SK-N-MC (cell line): ENCODE measurements at regions not wholly inside any gene's neighbourhood (a gene's known extent, or its start where the extent isn't known, plus 50 kb on each side); places are given as distances from the start of the nearest gene placed in this dataset.

Experiments
- DNase-seq: peaks from one replicate; pipeline ENCODE4 v3.0.0-alpha.2; 2011; ENCODE audit warnings: low read depth, low spot score
- H3K27ac ChIP-seq: fragments of 200-600 bp; sonication (generic); 2 replicates; pipeline ENCODE4 v1.5.1; 2016; ENCODE audit warnings: mixed run types
- H3K36me3 ChIP-seq: fragments of 200-600 bp; sonication (generic); 2 replicates; pipeline ENCODE4 v1.6.1; 2017; ENCODE audit warnings: antibody characterized with exemption, low read length, mixed read lengths; ENCODE audit not compliant: insufficient read depth
- H3K4me3 ChIP-seq: fragments of 200-600 bp; sonication (generic); 2 replicates; pipeline ENCODE4 v1.5.1; 2016
- H3K9ac ChIP-seq: fragments of 200-600 bp; sonication (generic); 2 replicates; pipeline ENCODE4 v1.8.0; 2017; ENCODE audit warnings: mixed run types, mixed read lengths; ENCODE audit not compliant: insufficient read length
- H3K9me3 ChIP-seq: fragments of 200-600 bp; sonication (generic); 2 replicates; pipeline ENCODE4 v1.6.1; 2017; ENCODE audit warnings: low read depth, mild to moderate bottlenecking, antibody characterized with exemption, low read length, moderate library complexity, mixed read lengths
- EZH2 ChIP-seq: fragments of 200-600 bp; sonication (generic); IDR thresholded peaks from one replicate; pipeline ENCODE4 v1.6.1; 2017; ENCODE audit warnings: antibody characterized with exemption
- FOXP2 ChIP-seq: optimal IDR thresholded peaks from 2 replicates; pipeline ENCODE3; 2011; ENCODE audit warnings: mild to moderate bottlenecking, moderate library complexity; ENCODE audit not compliant: insufficient read depth; ENCODE audit errors: extremely low read length, control extremely low read depth
- POLR2AphosphoS5 ChIP-seq: IDR thresholded peaks from 2 replicates; pipeline ENCODE4 v1.6.1; 2012; ENCODE audit warnings: mild to moderate bottlenecking, low read depth, low read length, borderline replicate concordance

DNA sequence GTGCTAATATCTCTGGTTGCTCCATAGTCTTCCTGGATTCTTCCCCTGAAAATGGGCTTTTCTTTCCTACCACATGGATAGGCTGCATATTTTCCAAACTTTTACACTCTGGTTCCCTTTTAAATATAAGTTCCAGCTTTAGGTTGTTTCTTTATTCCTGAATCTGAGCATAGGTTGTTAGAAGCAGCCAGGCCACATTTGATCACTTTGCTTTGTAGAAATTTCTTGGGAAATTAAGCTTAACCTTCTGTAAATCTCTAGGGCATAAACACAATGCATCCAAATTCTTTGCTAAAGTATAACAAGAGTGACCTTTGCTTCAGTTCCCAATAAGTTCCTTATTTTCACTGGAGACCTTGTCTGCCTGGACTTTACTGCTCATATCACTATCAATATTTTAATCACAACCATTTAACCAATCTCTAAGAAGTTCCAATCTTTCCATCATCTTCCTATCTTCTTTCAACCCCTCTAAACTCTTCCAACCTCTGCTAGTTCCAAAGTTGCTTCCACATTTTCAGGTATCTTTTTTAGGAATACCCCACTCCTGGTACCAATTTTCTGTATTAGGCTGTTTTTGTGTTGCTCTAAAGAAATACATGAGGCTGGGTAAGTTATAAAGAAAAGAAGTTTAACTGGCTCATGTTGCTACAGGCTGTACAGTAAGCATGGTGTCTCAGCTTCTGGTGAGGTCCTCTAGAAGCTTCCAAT, 389.6 kb upstream of the HS6ST1 start:
- no peaks in the 10 kb centered on the region for H3K36me3 ChIP-seq
- no peak overlapping the region for H3K27ac ChIP-seq
- no peak overlapping the region for H3K4me3 ChIP-seq
- DNase-seq = no peak
- H3K9me3 ChIP-seq = no peaks in the 10 kb centered on the region
- no peak for TF ChIP-seq POLR2AphosphoS5
- no peak for TF ChIP-seq EZH2
- TF ChIP-seq FOXP2 = no peak
- H3K9ac ChIP-seq = no peak overlapping the region

DNA sequence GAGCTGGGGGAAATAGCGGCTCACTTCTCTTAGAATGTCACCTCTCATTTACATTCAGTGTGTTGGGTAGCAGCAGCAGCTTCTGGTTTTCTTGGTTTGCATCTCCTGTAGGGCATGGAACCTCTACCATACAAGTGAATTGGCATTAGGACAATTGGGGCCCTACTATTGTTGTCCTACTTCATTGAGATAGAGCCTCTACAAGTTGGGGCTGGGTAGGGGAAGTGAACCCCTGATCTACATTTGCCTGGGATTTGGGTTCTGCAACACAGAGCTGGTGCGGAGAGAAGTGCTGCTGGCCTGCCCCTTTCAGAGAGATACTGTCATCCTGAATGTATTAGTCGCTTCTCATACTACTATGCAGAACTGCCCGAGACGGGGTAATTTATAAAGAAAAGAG, 391.6 kb upstream of the HS6ST1 start:
- Histone ChIP-seq H3K36me3 (no peaks in the 10 kb centered on the region), H3K9ac (no peak overlapping the region), H3K4me3 (no peak overlapping the region), H3K27ac (no peak overlapping the region), H3K9me3 (no peaks in the 10 kb centered on the region)
- no peak for DNase-seq
- TF ChIP-seq POLR2AphosphoS5 (no peak), EZH2 (no peak), FOXP2 (no peak)

DNA sequence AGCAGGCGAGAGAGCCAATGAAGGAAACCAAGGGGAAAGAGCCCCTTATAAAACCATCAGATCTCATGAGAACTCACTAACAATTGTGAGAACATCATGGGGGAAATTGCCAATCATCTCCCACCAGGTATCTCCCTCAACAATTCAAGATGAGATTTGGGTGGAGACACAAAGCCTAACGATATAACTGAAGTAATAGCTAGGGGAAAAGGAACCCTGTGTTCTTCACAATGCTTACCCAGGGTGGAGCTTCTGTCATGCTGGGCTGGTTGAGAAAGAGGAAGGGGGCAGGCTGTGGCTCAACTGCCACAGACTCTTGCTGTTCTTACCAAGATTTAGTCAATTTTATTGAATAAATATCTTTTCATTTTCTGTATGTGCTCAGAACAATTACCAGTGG, 392.1 kb upstream of the HS6ST1 start:
- DNase-seq = no peak
- Histone ChIP-seq H3K9me3 (no peaks in the 10 kb centered on the region), H3K4me3 (no peak overlapping the region), H3K9ac (no peak overlapping the region), H3K27ac (no peak overlapping the region), H3K36me3 (no peaks in the 10 kb centered on the region)
- TF ChIP-seq EZH2 (no peak), FOXP2 (no peak), POLR2AphosphoS5 (no peak)

DNA sequence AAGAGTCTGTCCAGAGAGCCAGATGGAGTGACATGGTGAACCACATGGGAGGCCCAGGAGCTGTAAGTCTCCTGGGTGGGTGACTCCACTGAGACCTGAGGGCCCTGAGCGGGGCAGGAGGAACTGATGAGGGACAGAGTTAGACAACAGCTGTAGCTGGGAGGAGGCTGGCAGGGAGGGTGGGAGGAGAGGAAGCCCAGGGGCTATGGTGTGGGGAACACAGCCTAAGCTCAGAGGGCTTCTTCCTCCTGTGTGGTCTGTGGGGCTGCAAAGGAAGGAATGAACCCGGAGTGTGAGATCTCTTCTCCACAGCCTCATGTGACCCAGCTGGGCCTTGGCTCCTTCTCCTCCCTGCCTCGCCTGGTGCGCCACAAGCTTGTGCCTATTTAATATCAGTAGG, 395.6 kb upstream of the HS6ST1 start:
- H3K4me3 ChIP-seq = no peak overlapping the region
- H3K36me3 ChIP-seq = no peaks in the 10 kb centered on the region
- no peak overlapping the region for H3K27ac ChIP-seq
- H3K9ac ChIP-seq = no peak overlapping the region
- no peaks in the 10 kb centered on the region for H3K9me3 ChIP-seq
- DNase-seq = no peak
- TF ChIP-seq EZH2 = no peak
- no peak for TF ChIP-seq POLR2AphosphoS5
- TF ChIP-seq FOXP2 = no peak

DNA sequence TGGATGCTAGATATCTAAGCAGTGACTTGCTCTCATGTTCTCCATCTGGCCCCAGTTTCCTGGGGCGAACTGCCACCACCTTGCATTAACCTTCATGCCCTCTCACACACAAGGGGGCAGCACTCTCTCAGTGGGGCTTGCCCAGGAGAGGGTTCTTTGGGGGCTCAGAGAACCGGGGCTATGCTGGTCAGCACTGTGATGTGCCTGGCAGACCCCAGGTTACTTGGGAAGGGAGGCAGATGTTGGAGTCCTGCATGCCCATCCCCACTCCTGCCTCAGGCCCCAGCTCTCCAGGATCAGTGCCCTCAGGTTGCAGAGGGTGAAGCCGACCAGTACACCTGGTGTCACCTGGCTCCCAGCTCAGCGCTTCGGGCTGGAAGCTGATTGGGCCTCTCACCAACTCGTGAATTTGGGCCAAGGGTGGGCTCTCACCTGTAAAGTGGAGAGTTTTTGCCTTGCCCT, 396.2 kb upstream of the HS6ST1 start:
- DNase-seq = no peak
- Histone ChIP-seq H3K27ac (no peak overlapping the region), H3K36me3 (no peaks in the 10 kb centered on the region), H3K9me3 (no peaks in the 10 kb centered on the region), H3K4me3 (no peak overlapping the region), H3K9ac (no peak overlapping the region)
- TF ChIP-seq POLR2AphosphoS5 (no peak), FOXP2 (no peak)

DNA sequence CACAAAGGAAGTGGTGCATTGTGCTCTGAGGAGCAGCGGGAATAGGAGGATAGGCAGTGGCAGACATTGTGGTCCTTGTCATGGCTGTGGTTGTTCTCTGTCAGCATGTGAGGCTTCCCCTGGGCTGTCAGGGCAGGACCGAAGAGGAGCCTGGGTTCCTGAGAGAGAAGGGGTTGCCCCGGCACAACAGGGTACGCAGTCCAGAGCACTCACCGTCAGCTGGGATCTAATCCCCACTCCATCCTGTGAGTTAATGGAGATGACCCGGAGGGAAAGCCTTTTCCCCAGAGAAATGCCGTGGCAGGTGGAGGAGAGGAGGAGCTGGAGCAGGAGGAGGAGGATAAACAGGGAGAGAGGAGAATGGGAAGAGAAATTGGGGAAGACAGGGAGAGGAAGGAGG, 396.7 kb upstream of the HS6ST1 start:
- Histone ChIP-seq H3K9me3 (no peaks in the 10 kb centered on the region), H3K9ac (no peak overlapping the region), H3K27ac (no peak overlapping the region), H3K4me3 (no peak overlapping the region), H3K36me3 (no peaks in the 10 kb centered on the region)
- no peak for TF ChIP-seq POLR2AphosphoS5
- no peak for TF ChIP-seq FOXP2
- TF ChIP-seq EZH2 = no peak
- no peak for DNase-seq

DNA sequence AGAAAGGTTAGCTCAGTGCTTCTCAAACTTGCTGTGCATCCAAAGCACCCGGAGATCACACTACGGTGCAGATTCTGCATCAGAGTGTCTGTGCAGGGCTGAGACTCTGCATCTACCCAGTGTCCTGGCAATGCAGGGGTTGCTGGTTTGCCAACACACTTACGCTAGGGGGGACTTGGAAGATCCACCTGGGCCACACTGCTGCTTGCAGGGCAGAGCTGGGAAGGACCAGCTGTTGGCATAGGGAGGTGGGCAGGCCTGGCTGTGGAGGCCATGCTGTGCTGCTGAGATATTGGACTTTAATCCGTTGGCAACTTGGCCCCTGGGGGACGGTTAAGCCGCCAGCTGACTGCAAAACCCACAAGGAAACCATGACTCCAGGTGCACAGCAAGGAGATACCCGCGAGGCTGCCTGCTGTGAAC, 397.6 kb upstream of the HS6ST1 start:
- no peak for DNase-seq
- Histone ChIP-seq H3K9ac (no peak overlapping the region), H3K4me3 (no peak overlapping the region), H3K27ac (no peak overlapping the region), H3K9me3 (no peaks in the 10 kb centered on the region), H3K36me3 (no peaks in the 10 kb centered on the region)
- no peak for TF ChIP-seq EZH2
- TF ChIP-seq POLR2AphosphoS5 = no peak
- TF ChIP-seq FOXP2 = no peak

DNA sequence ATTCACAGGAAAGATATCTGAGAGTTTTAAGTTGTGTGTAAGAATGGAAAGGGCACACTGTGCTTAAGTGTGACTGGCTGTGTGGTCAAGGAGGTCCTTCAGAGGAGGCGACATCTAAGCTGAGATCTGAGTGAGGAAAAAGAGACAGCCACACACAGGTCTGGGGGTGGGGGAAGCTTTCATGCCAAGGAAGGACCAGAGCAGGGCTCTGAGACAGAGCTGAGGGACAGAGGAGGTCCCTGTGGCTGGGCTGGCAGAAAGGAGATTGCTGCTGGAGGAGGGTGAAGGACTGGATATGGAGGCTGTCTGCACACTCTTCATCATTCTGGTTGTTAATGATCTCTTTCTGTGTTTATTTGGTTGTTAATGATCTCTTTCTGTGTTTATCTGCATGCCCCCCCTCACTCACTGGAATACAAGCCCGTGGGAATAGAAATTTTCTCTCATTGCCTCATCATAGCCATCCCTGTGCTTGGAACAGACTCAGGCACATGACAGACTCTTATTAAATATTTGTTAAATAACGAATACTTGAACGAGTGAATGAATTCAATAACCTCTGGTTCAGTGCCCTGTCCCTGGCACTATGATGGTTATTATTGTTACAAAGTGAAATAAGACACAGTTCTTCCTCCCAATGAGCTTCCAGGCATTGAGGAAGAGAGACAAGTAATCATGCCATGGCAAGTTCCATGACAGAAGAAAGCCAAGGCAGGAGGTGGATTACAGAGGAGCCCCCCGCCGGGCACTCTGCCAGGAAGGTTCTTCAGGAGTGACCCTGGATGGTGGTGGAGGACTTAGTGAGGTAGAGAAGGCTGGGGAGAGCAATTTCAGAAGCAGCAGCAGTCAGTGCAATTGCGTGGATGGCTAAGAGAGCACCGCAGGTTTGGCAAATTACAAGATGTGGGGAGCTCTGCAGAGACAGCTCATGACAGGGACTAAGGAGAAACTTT, 399.4 kb upstream of the HS6ST1 start:
- H3K36me3 ChIP-seq = no peaks in the 10 kb centered on the region
- no peak for DNase-seq
- no peak for TF ChIP-seq FOXP2
- TF ChIP-seq POLR2AphosphoS5 = no peak
- no peak for TF ChIP-seq EZH2
- no peak overlapping the region for H3K27ac ChIP-seq
- H3K9ac ChIP-seq = no peak overlapping the region
- no peak overlapping the region for H3K4me3 ChIP-seq
- H3K9me3 ChIP-seq = no peaks in the 10 kb centered on the region
